GM19468 (cell line): ENCODE measurements at regions not wholly inside any gene's neighbourhood (a gene's known extent, or its start where the extent isn't known, plus 50 kb on each side); places are given as distances from the start of the nearest gene placed in this dataset.
A peak's percentile ranks its signal among the peaks of the same experiment; 100 is the strongest.

Experiments
- ATAC-seq: cut with Tn5 transposase; IDR thresholded peaks from one replicate; pipeline ENCODE4 v1.9.1; 2021; ENCODE audit warnings: mild to moderate bottlenecking, moderate library complexity, moderate number of reproducible peaks; ENCODE audit not compliant: unreplicated experiment; ENCODE audit errors: extremely low read depth

DNA sequence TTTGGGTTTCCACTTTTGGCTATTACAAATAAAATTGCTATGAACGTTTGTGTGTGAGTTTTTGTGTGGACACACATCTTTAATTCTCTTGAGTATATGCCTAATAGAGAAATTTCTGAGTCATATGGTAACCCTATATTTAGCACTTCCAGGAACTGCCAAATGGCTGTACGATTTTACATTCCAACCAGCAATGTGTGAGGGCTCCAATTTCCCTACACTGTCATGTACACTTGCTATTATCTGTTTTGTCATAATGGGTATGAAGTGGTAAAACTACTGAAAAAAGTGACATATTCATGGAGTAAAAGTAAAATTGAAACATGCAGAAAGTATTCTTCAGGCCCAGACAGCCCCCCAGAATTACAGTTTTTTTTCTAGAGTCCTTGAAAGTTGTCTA lies 59.6 kb upstream of the ESR1 start:
- ATAC-seq: no peak

DNA sequence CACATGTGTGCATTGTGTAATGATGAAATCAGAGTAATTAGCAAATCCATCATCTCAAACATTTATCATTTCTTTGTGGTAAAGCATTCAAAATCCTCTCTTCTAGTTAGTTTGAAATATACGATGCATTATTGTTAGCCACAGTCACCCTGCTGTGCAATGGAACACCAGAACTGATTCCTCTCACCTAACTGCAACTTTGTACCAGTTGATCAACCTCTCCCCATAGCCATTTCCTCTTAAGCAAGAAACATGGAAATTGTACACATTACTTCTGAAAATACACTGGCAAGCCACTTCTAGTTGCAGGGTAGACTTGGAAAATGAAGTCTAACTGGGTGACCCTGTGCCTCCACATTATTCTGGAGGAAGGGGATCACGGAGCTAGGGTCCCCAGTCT lies 58.1 kb upstream of the ESR1 start:
- no peak for ATAC-seq

- ATAC-seq: no peak
Observed at GRCh38 chr6:151753581-151753980, 53.9 kb upstream of the ESR1 start.

DNA sequence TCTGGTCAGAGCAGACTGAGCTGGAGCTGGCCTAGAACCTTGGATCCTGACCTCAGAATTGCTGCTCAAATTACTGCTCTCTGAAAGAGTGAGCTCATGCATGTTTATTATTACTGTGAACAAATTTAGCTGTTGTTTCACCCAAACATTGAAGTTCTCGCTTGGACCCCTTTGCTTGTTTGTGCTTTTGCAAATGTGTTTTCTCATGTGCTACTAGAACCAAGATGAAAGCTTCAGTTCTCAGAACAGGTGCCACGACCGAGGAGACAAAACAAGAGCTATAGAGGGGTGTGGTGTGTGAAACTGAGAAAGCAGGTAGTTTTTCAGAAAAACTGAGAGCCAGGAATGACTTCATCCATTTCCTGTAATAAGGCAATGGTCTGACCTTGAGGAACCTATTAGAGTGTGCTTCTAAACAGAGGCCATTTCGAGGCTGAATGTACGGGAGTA lies 50.0 kb upstream of the ESR1 start:
- ATAC-seq: peak; percentile 98
